ENCODE measurements at regions not wholly inside any gene's neighbourhood (a gene's known extent, or its start where the extent isn't known, plus 50 kb on each side); places are given as distances from the start of the nearest gene placed in this dataset.

DNA sequence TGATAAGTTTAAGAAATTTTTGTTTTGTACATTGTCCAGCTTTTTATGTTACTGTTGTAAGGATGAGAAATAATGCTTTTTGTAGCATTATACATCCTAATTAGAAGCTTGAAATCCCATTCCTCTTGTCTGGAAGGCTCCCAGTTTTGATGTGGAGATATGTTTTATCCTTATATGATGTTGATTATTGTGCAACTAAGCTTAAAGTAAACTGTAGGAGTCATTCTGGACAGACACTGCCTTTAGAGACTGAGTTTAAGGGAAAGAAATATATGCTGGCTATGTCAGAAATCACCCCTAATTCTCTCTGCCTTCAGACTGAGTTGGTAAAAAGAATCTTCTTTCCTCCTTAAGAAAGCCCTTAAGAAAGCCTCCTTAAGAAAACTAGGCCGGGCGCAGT, 670.4 kb downstream of the ZPLD1 start:
- TF ChIP-seq, protein P1, sequence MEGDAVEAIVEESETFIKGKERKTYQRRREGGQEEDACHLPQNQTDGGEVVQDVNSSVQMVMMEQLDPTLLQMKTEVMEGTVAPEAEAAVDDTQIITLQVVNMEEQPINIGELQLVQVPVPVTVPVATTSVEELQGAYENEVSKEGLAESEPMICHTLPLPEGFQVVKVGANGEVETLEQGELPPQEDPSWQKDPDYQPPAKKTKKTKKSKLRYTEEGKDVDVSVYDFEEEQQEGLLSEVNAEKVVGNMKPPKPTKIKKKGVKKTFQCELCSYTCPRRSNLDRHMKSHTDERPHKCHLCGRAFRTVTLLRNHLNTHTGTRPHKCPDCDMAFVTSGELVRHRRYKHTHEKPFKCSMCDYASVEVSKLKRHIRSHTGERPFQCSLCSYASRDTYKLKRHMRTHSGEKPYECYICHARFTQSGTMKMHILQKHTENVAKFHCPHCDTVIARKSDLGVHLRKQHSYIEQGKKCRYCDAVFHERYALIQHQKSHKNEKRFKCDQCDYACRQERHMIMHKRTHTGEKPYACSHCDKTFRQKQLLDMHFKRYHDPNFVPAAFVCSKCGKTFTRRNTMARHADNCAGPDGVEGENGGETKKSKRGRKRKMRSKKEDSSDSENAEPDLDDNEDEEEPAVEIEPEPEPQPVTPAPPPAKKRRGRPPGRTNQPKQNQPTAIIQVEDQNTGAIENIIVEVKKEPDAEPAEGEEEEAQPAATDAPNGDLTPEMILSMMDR (IDR thresholded peaks at IDR 0.05; ENCODE audit: control extremely low read depth in 1 of 3, insufficient read depth in 1 of 3, low read depth in 1 of 3, low read length in 3 of 3), result no peak
- TF ChIP-seq, protein P2, sequence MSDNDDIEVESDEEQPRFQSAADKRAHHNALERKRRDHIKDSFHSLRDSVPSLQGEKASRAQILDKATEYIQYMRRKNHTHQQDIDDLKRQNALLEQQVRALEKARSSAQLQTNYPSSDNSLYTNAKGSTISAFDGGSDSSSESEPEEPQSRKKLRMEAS (IDR thresholded peaks at IDR 0.05), result no peak
- TF ChIP-seq ZNF274 (IDR thresholded peaks at IDR 0.05; ENCODE audit: borderline replicate concordance, extremely low read depth, low read length) (no peak), CEBPB (IDR thresholded peaks at IDR 0.05; ENCODE audit: low read depth, low read length) (no peak), SP4 (IDR thresholded peaks at IDR 0.05; ENCODE audit: low read length) (no peak), HDAC6 (IDR thresholded peaks at IDR 0.05; ENCODE audit: low read depth, low read length) (no peak)
